Middle frontal gyrus (tissue), 1 donor: ENCODE measurements at regions not wholly inside any gene's neighbourhood (a gene's known extent, or its start where the extent isn't known, plus 50 kb on each side); places are given as distances from the start of the nearest gene placed in this dataset.
"Not testable (repeated sequence)": the region's sequence is repeated elsewhere in the genome, so short reads cannot be mapped to it uniquely, and the experiment has no call there.

Source experiments
- DNase-seq: peaks from one replicate; pipeline ENCODE4 v3.0.0-alpha.2; 2015; ENCODE audit warnings: low spot score; ENCODE audit errors: extremely low spot score

DNA sequence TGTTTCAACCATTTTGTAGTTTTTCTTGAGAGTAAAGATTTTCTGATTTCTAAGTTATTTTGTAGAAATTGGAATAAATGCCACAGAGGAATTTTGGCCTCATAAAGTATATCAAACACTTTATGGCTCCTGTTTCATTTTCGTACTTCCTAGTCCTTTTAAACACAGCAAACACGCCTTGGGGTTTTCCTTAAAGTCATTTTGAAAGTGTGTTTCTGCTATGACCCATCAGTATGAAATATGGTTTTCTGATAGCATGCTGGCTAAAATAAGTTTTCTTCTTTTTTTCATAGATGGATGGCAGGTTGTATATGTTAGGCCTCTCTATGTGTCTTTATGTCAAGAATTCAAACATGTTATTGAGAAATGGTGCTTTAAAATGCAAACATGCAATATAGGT lies 940.1 kb upstream of the TMPRSS15 start:
- DNase-seq, result no peak

DNA sequence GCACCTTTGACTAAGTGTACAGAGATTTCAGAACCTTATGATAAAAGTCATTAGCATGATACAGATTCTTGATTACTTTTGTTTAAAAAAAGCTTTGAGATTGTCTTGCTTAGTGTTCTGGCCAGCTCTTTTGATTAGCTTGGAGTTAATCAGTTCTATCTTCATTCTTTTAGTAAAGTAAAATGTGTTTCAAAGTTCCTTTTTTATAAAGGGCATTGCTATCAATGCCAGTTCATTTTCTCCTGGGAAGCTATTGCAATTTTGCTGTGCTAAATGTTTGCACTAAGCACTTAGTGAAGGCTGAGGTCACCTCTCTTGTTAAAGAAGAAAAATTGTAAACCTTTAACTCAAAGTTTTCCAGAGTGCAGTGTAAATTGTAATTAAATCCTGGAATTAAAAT lies 946.7 kb upstream of the TMPRSS15 start:
- DNase-seq, result no peak

DNA sequence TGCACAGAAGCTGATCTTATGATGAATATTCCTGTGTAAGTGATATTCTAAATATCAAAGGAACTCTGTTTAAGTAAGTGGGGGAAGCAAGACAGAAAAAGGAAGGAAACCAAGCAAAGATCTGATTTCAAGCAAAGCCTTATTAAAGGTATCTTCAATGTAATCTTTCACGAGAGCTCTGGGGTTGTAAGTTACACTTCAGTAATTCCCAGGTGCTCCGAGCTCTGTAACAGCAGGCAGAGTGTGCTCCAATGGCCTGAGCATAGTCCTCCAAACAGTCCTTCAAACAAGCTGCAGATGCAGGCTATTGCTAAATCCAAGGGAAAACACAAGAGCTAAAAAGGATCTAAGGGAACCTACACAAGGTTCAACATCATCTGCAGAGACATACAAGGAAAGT lies 949.7 kb upstream of the TMPRSS15 start:
- DNase-seq, result no peak

DNA sequence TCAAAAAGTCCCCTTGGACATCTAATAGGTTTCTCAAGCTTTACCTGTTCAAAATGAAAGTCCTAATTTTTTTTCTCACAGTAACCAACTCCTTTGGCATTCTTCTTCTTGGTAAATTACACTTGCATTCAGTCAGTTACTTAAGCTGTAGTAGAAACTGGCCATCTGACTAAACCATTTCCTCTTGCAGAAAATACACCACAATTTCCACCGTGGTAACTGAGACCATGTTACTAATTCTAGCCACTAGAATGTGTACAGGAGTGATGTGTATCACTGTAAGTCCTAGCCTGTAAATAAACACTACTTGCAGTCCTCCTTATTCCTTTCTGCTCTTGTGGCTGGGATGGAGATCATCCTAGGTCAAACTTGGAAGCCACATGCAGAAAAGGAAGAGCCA lies 965.4 kb upstream of the TMPRSS15 start:
- DNase-seq, result no peak

DNA sequence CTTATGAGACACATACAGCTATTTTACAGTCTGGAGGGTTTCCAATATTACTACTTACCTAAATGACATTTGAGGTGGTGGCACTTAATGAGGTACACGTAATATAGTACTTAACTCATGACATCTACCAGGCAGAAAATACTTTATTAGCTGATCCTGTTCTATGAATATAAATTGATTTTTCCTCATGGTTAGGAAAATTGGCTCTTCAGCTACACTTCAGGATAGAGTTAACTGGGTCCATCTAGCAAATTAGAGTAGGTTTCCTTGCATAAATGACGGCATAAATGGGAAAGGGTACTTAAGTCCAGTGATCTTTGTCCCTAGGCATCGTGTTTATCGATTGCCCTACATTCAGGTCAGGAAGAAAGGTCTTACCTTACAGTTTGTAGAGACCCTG lies 988.8 kb upstream of the TMPRSS15 start:
- no peak for DNase-seq

DNA sequence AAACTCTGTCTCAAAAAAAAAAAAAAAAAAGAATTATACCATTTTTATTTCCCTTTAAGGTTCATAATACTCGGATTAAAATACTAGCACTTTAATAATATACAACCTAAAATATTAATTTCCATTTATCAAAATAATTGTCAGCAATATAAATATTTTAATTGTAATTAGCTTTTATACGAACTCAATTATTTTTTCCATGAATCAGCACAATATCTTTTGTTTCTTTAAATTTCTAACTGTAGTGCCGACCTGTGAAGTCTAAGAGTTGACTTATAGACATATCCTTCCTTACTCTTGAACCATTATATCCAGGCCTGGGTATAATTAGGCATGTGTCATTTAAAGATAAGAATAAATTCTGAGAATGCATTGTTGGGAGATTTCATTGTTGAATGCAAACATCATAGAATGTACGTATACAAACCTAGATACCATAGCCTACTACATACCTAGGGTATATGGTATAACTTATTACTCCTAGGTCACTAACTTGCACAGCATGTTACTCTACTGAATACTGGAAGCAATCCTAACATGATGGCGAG lies 996.7 kb upstream of the TMPRSS15 start:
- DNase-seq, result no peak

DNA sequence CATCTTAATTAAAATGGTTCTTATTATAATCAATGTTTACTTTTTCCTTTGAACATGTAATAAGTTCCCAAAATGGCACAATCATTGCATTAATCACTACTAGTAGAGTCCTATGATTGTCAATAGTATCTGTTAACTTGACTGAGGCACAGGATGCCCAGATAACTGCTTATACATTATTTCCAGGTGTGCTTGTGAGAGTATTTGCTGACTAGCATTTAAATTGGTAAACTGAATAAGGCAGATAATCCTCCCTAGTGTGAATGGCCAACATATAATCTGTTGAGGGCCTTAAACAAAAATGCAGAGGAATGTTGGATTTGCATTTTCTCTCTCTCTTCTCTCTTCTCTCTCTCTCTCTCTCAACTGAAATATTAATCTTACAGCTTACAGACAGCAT lies 999.3 kb upstream of the TMPRSS15 start:
- DNase-seq, result no peak

DNA sequence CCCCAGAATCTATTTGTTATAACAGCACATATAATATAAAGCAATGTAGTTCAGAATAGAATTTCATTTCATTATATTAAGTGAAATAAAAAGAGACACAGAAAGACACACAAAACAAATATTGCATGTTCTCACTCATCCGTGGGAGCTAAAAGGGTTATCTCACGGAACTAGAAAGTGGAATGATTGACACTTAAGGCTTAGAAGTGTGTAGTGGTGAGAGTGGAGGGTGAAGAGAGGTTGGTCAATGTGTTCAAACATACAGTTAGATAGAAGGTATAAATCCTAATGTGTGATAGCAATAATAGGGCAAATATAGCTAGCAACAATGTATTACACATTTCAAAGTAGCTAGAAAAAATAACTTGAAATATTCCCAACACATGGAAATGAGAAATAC lies 1001.7 kb upstream of the TMPRSS15 start:
- no peak for DNase-seq

DNA sequence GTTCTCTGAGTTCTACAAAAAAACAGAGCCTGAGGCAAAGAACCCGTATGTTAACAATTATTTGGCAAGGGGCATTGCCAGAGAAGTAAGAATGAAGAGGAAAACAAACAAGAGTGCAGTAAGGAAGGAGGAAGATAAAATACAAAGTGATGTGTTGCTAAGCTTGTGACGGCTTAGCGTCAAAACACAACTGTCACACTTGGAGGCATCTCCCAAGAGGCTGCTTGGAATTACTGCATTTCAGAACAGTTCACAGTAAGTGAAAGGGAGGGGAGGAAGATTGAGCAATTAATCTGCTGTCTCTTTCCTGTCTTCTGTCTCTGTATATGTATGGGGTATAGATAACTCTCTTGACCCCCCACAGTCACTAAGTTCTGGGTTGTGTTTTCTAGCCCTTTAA lies 1017.0 kb upstream of the TMPRSS15 start:
- DNase-seq, result no peak

DNA sequence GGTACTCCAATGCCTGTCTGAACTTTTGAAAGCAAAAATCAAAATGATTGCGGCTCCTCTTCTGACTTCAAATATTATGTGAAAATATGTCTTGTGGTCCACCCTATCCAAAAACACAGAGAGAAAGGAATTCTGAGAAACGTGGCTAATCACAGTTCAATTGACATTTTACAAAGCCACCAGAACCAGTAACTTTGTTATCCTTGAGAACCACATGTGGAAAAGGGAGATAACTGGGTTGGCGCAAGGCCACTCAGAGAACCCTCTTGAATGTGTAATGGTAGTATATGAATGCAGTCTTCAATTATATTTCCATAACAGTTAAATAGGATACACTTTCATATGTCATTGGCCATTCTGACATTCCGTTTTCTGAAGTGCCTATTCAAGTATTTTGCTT lies 1030.0 kb upstream of the TMPRSS15 start:
- DNase-seq, result no peak

DNA sequence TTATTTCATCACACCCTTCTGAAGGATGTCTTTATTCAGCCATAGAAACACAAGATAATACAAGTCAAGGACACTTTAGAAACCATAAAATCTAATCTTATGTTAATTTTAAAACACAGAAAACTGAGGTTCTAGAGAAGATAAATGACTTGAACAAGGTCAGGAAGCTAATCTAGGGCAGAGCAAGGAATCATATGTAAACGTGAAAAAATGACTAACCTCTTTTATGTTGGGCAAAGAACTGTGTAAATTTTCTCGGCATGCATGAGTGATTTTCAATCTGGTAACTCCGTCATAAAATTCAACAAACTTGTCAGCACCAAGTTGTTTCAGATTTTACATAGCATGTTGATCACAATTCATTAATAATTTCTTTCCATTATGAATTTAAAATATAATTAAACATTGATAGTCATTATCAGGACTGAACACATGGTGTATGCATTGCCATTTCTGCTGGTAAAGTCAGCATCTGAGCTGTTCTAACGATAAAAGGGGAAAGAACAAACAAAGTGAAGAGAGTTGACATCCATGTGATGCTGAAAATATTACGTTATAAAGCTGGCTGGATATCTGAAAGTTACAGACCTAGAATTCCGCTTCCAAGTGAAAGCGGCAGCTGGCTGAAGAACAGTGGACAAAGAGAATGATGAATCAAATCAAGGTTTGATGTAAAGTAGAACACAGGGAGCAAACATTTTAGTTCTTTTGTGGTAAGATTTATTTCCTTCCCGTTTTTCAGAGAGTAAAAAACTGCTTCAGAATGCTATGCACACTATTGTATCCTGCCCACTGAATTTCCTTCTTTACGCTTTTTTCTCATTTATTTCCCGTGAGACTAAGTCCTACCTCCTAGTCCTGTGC lies 1037.4 kb upstream of the TMPRSS15 start:
- DNase-seq, result no peak

DNA sequence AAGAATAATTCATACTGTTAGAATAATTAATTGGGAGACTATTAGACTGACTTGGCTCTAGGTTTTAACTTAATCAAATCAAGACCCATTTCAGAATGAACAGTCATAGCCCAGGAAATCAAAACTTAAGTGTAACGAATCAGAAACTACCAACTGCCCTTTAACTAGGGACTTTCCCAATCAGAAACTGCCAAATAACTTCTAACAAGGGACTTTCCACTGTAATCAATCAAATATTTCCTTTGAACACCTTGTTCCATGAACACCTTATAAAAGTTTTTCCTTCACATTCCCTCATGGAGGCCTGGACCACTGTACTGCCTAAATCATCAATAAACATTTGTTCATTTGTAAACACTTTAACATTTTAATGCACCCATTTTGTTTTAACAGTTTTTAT lies 1054.7 kb upstream of the TMPRSS15 start:
- DNase-seq, result no peak

DNA sequence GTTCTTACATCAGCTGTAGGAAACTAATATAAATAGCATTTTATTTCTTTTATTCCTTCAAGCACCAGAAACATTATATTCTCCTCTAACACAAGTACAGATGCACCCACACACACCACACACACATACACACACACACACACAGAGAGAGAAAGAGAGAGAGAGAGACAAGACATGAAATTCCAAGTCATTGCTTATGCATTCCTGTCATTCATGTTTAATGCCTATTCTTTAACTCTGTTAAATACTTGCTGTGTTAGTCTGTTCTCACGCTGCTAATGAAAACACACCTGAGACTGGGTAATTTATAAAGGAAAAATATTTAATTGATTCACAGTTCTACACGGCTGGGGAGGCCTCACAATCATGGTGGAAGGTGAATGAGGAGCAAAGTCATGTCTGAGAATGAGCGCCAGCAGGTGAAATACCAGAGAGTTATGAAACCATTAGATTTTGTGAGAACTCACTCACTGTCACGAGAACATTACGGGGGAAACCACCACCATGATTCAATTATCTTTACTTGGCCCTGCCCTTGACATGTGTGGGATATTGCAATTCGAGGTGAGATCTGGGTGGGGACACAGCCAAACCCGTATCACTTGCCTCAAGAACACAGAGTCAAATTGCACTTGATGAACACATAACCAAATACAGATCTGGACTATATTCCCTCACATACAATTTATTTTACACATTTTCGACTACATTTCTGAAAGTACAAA lies 1058.1 kb upstream of the TMPRSS15 start:
- no peak for DNase-seq

DNA sequence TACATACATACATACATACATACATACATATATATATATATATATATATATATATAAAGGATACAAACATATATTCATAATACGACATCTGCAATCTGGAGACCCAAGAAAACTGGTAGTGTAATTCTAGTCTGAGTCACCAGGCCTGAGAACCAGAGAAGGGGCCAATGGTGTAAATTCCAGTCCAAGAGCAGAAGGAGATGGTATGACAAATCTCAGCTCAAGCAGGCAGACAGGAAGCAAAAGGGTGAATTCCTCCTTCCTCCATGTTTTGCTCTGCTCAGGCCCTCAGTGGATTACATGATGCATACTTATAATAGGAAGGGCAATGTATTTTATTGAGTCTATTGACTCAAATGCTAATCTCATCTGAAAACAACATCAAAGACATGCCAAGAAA lies 1060.4 kb upstream of the TMPRSS15 start:
- DNase-seq, result no peak

DNA sequence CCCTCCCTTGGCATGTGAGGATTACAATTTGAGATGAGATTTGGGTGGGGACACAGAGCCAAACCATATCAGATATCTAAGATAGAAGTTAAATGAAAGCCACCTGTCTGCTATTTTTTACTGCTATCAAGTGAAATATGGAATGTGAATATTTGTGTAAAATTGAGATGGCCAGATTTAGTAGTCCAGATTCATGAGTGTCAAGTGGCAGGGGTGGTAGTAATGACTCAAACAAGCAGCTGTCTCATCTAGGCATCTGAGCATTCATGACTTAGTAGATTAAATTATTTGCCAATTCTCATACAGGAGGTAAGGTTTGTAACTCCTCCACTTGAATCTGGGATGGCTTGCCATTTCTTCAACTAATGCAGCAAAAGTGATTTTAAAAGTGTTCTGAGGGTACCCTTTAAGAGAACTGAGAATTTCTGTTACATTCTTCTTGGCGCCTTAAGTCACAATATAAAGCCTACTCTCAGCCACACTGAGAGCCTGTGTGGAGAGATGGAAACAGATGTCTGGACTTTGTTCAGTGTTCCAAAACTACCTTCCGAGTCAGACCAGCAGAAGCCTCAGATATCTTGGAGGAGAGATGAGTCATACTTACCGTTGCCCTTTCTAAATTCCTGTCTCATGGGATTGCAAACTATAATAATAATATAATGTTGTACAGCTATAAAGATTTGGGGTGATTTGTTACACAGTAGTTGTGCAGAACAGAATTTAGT lies 1065.6 kb upstream of the TMPRSS15 start:
- no peak for DNase-seq

DNA sequence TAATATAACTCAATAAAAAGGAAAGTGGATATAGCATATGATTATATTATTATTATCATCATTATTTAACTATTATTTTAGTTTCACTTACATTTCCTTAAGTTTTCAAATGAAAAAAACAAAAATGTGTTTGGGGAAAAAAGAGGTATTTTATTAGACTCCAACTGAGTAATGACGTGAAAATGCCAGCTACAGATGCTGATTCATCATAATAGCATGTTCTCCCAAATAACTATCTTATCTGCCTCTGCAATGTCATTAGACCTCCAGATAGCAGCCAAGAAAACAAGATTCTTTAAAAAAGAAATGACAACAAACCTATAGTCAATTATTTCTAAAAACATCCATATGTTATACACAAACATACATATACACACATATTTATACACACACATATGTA lies 1071.9 kb upstream of the TMPRSS15 start:
- DNase-seq, result no peak

DNA sequence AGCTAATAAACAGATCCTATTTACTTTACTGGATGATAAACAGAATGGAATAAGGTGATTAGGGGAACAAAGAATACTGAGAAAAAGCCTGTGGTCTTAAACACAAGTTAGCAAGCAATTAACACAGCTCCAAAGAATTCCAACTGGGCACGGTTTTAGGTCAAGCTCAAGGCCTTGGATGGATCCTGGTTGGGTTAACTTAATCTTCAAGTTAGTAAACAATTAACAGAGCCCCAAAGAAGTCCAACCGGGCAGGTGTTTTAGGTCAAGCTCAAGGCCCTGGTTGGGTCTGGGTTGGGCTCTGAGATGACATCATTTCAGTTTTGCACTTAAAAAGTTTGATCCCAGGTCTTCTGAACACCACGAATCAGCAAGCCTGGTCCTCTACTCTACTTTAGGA lies 1086.3 kb upstream of the TMPRSS15 start:
- DNase-seq, result no peak

DNA sequence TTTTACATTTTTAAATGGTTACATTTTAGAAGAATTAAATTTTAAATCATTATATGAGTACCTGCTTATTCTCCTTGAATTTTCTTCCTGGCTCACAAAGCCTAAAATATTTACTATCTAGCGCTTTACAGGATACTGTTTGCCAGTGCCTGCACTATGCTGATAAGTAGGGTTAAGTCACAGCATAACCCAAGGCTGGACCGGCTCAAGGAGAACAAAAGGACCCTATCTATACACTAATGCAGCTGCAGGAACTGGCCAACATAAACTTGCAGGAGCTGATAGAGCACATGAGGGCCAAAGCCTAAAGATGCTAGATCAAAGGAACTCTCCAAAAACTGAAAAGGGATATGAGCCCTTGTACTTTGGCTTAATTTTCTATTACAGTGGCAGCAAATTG lies 1086.9 kb upstream of the TMPRSS15 start:
- no peak for DNase-seq

DNA sequence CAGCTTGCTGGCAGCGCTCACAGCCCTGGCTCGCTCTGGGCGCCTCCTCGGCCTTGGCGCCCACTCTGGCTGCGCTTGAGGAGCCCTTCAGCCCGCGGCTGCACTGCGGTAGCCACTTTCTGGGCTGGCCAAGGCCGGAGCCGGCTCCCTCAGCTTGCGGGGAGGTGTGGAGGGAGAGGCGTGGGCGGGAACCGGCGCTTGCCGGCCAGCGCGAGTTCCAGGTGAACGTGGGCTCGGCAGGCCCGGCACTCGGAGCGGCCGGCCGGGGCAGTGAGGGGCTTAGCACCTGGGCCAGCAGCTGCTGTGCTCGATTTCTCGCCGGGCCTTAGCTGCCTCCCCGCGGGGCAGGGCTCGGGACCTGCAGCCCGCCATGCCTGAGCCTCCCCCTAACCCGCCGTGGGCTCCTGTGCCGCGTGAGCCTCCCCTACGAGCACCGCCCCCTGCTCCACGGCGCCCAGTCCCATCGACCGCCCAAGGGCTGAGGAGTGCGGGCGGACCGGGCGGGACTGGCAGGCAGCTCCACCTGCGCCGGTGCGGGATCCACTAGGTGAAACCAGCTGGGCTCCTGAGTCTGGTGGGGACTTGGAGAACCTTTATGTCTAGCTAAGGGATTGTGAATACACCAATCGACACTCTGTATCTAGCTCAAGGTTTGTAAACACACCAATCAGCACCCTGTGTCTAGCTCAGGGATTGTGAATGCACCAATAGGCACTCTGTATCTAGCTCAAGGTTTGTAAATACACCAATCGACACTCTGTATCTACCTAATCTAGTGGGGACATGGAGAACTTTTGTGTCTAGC lies 1090.1 kb upstream of the TMPRSS15 start:
- not testable (repeated sequence) for DNase-seq

DNA sequence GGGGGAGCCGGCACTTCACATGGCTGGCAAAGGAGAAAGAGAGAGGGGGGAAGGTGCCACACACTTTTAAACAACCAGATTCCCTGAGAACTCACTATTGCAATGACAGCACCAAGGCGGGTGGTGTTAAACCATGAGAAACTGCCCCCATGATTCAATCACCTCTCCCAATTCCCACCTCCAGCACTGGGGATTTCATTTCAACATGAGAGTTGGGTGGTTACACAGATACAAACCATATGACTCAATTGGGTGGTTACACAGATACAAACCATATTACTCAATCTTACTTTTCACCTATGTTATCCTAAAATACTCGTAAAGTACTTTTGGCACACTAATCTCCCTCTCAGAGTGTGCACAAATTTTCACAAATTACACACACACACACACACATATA lies 1097.5 kb upstream of the TMPRSS15 start:
- no peak for DNase-seq

DNA sequence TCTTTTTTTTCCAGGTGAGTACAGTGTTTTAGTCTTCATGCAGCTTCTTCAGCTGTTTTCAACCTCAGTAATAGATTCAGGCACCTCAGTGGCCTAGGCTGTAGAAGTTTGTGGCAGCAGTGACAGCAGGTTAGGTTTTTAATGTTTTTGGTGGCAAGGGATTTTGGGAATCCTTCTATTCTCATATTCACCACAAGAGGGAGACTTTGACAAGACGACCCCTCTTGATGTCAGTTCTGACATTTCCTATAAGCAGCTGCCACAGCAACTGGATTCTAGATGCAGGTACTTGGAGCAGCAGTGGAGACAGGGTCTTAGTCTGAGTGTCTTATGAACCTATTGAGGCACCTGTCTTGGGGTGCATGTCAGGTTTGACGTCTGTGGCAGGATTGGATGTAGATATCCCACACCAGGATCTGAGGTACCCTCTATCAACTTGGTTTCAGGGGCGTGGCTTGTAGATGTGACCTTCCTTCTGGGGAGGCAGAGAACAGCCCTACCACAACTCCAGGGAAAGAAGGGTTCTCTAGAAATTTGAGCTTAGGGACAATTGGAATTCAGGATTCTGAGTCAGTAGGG lies 1104.2 kb upstream of the TMPRSS15 start:
- no peak for DNase-seq
